Neutrophil (primary cell): ENCODE measurements at regions not wholly inside any gene's neighbourhood (a gene's known extent, or its start where the extent isn't known, plus 50 kb on each side); places are given as distances from the start of the nearest gene placed in this dataset.

Experiments
- H3K27ac ChIP-seq: fragments of 200-600 bp; sonication (generic); 2 replicates; pipeline ENCODE4 v1.5.1; 2016; ENCODE audit warnings: mild to moderate bottlenecking, moderate library complexity
- H3K27me3 ChIP-seq: fragments of 200-600 bp; sonication (generic); 2 replicates; pipeline ENCODE4 v1.6.0; 2016; ENCODE audit warnings: mild to moderate bottlenecking
- H3K36me3 ChIP-seq: fragments of 200-600 bp; sonication (generic); 2 replicates; pipeline ENCODE4 v1.5.1; 2017
- H3K4me1 ChIP-seq, 2 experiments: fragments of 200-600 bp in 1 of 2; sonication (generic) in 1 of 2; 1 replicate in 1 of 2; 2 replicates in 1 of 2; pipeline versions ENCODE4 v1.5.1 to v1.6.1; 2013 to 2016; ENCODE audit warnings: low read depth in 1 of 2, low read length in 1 of 2, mild to moderate bottlenecking in 1 of 2, moderate library complexity in 1 of 2; ENCODE audit not compliant: control insufficient read depth in 1 of 2, insufficient read depth in 1 of 2
- H3K4me3 ChIP-seq, 2 experiments: fragments of 200-600 bp in 1 of 2; sonication (generic) in 1 of 2; 1 replicate in 1 of 2; 2 replicates in 1 of 2; pipeline ENCODE4 v1.5.1; 2013 to 2016; ENCODE audit warnings: low read depth in 1 of 2, low read length in 1 of 2, mild to moderate bottlenecking in 1 of 2, moderate library complexity in 1 of 2
- H3K9me3 ChIP-seq: fragments of 200-600 bp; sonication (generic); 2 replicates; pipeline ENCODE4 v1.5.1; 2016
- TF ChIP-seq, protein P1 (sequence below): fragments of 200-600 bp; sonication (generic); IDR thresholded peaks from 2 replicates; pipeline ENCODE4 v1.5.1; 2016; ENCODE audit warnings: antibody characterized with exemption

DNA sequence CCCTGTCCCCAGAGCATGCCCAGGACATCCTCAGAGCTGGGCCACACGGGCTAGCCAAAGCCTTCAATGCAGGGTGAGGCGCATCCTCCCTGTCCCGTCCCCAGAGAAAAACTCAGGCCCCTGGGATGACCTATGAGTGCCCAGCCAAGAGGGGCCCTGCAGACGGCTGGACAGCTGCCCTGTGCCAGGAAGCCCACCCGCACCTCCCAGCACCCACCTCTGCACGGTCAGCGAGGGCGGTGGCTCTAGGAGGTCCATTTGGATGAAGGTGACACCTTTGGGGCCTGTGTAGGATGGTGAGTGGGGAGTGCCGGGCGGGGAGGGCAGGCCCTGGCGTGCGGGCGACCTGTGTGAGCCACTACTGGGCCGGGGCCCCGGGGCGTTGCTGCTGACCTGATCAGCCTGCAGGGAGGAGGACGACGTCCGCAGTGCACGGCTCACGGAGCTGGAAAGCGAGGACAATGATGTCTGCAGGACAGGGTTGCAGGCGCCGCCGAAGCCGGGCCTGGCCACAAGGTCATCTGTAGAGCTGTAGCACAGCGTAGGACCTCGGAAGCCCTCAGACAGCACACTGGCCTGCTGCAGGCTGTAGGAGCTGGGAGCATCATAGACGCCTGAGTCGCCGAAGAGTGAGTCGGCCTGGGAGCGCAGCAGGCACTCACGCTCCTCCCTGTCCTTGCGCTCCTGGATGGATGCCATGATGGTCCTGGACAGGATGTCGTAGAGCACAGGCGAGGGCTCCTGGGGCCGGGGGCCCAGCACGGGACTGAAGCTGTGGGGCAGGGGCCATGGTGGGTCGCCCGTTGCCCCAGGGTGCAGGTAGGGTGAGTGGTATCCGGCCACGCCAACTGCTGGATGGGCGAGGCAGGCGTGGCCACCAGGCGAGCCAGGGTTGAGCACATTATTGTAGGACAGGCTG, 180.5 kb downstream of the IGLL1 start:
- H3K36me3 ChIP-seq, result no peaks in the 10 kb centered on the region
- no peaks in the 10 kb centered on the region for H3K4me1 ChIP-seq
- H3K9me3 ChIP-seq, result no peaks in the 10 kb centered on the region
- H3K4me3 ChIP-seq, result no peak overlapping the region
- TF ChIP-seq, protein P1, sequence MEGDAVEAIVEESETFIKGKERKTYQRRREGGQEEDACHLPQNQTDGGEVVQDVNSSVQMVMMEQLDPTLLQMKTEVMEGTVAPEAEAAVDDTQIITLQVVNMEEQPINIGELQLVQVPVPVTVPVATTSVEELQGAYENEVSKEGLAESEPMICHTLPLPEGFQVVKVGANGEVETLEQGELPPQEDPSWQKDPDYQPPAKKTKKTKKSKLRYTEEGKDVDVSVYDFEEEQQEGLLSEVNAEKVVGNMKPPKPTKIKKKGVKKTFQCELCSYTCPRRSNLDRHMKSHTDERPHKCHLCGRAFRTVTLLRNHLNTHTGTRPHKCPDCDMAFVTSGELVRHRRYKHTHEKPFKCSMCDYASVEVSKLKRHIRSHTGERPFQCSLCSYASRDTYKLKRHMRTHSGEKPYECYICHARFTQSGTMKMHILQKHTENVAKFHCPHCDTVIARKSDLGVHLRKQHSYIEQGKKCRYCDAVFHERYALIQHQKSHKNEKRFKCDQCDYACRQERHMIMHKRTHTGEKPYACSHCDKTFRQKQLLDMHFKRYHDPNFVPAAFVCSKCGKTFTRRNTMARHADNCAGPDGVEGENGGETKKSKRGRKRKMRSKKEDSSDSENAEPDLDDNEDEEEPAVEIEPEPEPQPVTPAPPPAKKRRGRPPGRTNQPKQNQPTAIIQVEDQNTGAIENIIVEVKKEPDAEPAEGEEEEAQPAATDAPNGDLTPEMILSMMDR, result no peak
- H3K27ac ChIP-seq, result no peak overlapping the region
- peaks cover 22% of the 10 kb centered on the region for H3K27me3 ChIP-seq

DNA sequence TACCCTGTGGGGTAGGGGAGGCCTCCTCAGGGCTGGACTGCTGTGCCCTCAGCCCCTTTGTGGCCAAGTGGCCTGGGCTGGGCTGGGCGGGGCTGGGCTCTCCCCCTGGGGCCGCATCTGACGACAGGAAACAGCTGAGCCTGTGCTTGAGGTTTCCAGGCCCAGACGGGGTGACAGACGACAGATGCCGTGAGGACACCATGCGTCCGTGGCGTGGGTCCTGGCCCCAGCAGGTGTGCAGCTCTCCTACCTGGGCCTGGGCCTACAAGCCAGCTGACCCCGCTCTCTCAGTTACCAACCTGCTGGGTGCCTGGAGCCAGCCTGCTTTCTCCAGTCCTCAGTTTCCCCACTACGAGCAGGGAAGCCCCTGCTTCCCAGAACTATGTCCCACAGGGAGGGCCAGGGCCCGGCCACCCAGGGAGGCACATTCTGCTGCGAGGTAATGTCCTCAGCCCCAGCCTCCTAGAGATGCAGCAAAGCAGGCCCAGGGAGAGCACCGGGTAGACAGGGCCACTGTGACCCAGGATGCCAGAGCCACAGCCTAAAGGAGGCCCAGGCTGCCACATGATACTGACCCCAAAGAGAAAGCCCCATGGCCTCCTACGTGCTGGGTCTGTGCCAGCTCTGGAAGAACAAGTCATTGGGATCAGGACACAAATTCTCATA, 181.3 kb downstream of the IGLL1 start:
- Histone ChIP-seq H3K27ac (no peak overlapping the region), H3K27me3 (peaks cover 22% of the 10 kb centered on the region), H3K36me3 (no peaks in the 10 kb centered on the region), H3K4me1 (no peaks in the 10 kb centered on the region), H3K9me3 (no peaks in the 10 kb centered on the region), H3K4me3 (no peak overlapping the region)
- TF ChIP-seq, protein P1, result no peak

DNA sequence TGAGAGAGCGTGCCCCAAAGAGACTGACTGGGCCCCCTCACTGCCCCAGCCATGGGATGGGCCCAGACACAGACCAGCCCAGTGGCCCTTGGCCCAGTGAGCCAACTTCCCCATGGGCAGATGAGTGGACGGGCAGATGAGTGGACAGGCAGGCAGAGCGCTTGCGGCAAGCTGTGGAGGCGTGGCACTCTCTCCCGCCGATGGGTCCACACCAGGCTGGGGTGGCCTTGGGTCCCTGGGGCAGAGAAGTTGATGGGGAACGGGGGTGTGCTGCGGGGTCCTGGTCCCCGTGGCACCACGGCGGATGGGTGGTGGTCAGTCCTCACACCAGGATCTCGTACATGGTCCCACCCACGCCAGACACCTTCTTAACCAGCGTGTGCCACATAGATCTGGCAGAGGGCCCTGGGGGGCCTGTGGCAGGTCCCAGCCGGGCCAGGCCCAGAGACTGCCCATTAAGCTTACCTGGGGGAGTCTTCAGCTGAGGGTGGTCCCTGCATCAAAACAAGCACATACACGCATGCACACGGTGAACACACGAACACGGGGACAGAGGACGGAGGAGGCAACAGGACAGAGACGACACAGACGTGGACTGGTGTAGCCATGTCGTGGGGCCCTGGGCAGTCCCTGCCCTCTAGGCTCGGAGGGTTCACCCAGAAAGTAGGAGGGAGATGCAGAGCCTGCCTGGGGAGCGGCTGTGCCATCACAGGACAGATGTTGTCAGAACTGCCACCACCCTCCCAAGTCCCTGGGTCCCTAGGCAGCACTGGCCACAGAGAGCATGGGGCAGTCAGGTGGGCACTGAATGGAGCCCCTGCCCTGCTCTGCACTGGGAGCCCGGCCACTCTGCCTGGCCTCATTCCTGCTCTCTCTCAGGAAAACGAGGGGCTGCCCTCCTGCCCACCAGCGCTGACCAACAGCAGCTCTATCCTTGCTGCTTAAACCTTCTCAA, 182.2 kb downstream of the IGLL1 start:
- H3K36me3 ChIP-seq, result no peaks in the 10 kb centered on the region
- H3K4me1 ChIP-seq, result no peaks in the 10 kb centered on the region
- H3K27ac ChIP-seq, result no peak overlapping the region
- H3K4me3 ChIP-seq, result no peak overlapping the region
- H3K9me3 ChIP-seq, result no peaks in the 10 kb centered on the region
- peaks cover 17% of the 10 kb centered on the region for H3K27me3 ChIP-seq
- TF ChIP-seq, protein P1, result no peak

DNA sequence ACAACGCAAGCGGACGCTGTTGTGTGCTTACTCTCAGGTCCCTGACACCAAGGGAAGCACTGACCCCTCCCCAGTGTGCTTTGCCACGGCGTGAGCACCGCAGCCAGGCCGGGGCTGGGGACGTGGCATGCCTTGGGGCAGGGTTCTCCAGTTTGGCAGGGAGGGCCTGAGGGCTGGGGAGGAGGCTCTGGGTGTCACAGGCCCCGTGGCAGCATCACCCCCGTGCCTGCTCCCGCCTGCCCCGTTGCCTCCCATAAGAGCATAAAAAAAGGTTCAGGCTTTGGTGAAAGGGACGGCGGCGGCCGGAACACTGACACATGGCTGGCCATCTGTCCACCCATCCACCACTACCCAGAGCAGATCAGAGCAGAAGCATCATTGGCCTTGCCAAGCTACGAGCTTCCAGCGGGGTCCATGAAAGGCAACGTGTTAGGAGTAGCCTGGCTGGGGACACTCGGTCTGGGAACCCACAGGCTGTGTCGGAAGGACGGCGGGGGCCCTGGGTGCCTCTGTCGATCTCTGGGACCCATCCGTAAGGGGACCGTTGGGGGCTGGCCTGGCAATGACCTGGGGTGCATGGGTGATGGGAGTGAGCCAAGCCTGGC, 183.0 kb downstream of the IGLL1 start:
- H3K4me3 ChIP-seq, result no peak overlapping the region
- no peaks in the 10 kb centered on the region for H3K36me3 ChIP-seq
- no peaks in the 10 kb centered on the region for H3K9me3 ChIP-seq
- H3K27ac ChIP-seq, result no peak overlapping the region
- TF ChIP-seq, protein P1, result no peak
- no peaks in the 10 kb centered on the region for H3K4me1 ChIP-seq
- peaks cover 11% of the 10 kb centered on the region for H3K27me3 ChIP-seq
